ENCODE measurements at regions not wholly inside any gene's neighbourhood (a gene's known extent, or its start where the extent isn't known, plus 50 kb on each side); places are given as distances from the start of the nearest gene placed in this dataset.

DNA sequence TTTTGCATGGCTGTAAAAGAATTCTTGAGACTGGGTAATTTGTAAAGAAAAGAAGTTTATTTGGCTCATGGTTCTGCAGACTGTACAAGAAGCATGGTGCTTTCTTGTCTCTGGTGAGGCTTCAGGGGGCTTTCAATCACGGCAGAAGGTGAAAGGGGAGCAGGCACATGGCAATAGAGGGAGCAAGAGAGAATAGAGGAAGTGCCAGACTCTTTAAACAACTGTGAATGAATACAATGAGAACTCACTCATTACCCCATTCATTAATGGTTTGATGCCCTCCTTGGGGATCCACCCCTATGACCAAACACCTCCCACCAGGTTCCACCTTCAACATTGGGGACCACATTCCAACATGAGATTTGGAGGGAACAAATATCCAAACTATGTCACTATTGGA, 463.5 kb downstream of the MTX2 start:
- DNase-seq (ENCODE audit: low read depth) = no peak

DNA sequence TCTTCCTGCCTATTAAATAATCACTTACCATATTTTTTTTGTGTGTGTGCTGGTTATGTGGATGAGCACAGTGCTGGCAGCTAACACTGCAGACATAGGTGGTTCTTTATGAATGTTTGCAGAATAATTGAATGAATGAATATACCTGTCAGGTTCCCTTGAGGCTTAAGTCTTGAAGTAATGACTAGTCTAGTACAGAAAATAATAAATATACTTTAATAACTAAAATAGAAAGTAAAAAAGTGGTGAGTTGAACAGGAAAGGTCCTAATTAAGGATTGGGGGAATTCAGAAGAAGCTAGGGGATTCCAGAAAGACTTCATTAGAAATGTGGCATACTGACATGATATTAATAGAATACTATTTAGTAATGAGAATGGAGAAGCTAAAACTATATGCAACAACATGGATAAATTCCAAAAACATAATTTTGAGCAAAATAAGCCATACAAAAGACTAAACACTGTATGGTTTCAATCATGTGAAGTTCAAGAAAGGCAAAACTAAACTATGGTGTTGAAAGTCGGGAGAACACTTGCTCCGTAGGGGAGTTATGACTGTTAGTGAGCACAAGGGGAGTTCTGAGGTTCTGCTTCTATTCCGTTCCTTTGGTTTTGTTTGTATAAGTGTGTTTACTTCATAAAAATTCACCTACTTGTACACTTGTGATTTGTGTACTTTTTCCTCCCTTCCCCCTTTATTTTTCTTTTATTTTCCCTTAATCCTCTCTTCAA, 464.6 kb downstream of the MTX2 start:
- DNase-seq (ENCODE audit: low read depth) = no peak

DNA sequence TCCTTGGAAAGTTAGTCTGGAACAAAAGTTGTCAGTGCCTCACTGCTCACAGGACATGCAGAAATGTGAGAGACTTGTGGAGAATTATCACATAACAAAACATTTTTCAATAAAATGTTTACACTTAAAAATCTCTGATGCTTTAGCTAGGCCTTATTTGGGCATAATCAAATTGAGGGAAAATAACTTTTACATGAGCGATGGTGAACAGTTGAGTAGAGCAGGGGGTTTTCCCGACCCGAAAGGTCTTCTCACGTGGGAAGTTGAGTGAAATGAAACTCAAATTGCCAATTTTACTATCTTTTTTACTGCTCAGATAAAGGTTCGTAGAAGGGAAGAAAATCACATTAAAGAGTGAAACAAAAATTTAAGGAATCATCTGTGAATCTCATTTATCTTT, 465.6 kb downstream of the MTX2 start:
- no peak for DNase-seq (ENCODE audit: low read depth)

DNA sequence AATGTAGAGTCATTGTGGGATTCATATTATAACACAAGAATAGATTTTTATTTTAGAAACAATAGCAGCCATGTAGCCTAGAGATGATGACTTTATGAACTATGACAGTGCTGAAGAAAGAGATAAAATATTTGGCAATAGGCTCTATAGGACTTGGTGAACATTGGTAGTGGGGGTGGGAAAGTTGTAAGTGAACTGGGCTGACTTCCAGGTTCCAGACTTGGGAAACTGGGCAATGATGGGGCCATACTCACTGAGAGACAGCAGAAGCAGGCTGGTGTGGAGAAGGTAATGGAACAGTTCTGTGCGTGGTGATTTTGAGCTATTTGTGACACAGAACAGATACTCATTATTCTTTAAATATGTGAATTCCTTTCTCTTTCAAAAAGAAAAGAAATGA, 470.3 kb upstream of the HNRNPA3 start:
- DNase-seq (ENCODE audit: low read depth) = no peak

DNA sequence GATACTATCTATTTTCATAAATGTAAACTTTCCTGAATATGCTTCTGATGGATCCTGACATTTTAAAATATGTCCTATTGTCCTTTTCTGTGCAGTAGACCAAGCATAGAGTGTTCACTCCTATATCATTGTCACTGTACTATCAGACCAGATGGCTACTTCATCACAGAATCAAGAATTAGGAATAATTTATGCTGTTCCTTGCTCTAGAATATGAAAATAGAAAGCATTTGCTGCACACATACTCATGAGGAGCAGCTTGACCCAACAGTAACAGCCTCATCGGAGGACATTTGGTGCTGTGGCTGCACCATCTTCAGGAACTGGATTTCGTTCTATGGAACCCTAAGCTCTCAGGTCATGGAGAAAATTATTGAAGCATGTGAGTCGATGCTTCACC, 468.9 kb upstream of the HNRNPA3 start:
- no peak for DNase-seq (ENCODE audit: low read depth)

DNA sequence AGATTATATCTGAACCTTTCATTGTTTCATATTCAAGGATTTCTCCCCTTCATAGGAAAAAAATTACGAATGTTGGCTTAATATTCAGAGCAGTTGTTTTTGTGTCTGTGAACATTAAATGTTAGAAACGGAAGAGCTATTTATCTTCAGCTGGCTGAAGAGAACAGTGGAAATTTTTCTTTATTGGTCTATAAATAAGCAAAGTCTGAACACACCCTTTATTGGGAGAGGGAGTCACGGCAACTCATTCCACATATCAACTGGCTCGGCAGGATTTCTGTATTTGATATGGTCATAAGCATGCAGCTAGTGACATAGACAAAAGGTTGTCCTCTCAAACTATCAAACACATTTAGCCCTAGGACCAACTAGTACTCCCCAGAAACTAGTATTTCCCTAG, 468.4 kb upstream of the HNRNPA3 start:
- no peak for DNase-seq (ENCODE audit: low read depth)

DNA sequence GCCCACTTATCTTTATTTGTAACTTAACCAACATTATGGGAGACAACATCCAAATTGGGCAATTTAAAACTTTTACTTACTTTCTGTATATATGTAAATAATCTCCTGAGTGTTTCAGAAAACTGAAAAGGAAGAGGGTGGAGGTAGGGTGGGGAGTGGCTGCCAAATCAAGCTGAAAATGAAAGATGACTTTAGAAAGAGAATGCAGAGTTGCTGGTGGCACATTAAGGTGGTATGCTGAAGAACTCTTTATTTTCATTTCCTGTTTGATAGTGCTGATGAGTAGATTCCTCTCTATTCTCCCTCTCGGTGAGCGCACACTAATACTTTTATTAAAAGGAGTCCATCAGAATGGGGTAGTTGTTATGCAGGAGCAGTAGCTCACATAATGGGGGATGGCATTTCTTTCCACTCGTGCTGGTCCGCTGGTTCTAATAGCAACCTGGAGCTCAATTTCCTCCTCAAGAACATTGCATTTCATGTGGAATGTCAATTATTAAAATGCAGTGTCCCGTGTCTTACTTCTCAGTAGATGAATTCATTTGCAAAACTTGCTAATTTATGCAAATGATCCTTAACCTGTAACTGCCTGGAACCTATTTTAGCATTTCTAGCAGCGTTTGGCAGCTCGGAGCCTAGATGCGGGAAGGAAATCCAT, 466.9 kb upstream of the HNRNPA3 start:
- no peak for DNase-seq (ENCODE audit: low read depth)

DNA sequence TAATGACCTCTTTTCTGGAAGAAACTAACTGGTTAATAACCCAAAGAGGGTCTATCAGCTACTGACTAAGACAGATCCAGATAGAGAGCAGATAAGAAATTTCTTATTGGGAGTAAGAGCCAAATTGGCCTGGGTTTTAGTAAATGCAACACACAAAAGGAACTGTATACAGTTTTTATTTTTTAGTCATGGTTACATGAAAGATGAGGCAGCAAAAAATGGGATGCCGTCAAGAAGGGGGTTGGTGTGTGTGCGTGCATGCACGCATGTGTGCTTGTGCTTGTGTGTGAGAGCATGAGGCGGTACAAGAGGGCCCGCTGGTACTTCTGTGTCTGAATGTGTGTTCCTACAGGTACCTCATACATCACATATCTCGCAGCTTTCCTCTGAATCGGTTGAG, 466.2 kb upstream of the HNRNPA3 start:
- DNase-seq (ENCODE audit: low read depth) = no peak

DNA sequence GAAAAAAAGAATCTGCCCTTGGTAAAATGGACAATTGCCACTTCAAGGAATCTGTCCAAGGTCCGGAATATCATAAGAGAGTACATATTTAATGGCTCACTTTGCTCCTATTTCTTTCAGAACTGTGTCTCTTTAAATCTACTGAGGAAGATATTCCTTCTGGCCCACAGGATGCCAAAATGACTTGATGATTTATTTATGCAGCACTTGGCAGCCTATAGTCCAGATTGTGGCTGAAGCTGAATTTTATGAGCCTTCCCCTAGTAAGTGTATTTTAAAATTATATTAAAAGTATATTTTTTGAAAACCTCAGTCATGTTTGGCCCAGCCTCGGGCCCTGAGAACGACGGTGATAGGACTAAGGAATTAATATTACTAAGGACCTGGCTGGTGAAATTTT, 465.1 kb upstream of the HNRNPA3 start:
- DNase-seq (ENCODE audit: low read depth) = no peak

DNA sequence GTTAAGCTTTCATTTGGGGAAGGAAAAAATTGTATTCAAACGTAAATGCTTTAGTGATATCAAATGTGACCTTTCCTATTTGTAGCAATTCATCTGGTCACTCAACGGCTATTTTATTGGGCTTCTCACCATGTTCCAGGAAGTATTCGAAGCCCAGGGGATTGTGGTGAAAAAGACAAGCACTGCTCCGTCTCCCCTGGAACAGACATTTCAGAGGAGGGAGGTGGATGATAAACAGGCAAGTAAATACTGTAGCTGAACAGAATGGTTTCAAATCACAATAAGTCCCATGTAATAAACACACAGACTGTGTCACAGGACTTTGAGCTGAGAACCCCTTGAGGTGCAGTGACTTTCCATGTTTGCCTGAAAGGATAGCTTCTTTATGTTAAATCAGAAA, 464.7 kb upstream of the HNRNPA3 start:
- no peak for DNase-seq (ENCODE audit: low read depth)

DNA sequence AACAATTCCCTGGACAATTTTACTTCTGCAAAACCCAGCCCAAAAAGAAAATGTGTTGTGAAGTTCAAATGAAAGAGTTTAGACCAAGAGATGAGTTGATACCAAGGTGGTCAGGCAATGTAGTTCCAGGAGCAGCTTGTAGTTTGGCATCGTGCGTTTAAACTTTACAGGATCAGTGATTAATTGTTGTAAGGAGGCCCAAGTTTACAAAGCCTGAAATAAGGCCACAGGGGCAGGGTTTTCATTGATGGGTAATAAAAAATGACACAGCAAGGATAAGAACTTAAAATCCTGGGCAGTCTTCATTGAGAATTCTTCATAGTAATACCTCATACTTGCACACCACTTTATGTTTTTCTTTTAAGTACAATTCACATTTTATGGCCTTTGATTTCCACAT, 463.9 kb upstream of the HNRNPA3 start:
- DNase-seq (ENCODE audit: low read depth) = no peak

DNA sequence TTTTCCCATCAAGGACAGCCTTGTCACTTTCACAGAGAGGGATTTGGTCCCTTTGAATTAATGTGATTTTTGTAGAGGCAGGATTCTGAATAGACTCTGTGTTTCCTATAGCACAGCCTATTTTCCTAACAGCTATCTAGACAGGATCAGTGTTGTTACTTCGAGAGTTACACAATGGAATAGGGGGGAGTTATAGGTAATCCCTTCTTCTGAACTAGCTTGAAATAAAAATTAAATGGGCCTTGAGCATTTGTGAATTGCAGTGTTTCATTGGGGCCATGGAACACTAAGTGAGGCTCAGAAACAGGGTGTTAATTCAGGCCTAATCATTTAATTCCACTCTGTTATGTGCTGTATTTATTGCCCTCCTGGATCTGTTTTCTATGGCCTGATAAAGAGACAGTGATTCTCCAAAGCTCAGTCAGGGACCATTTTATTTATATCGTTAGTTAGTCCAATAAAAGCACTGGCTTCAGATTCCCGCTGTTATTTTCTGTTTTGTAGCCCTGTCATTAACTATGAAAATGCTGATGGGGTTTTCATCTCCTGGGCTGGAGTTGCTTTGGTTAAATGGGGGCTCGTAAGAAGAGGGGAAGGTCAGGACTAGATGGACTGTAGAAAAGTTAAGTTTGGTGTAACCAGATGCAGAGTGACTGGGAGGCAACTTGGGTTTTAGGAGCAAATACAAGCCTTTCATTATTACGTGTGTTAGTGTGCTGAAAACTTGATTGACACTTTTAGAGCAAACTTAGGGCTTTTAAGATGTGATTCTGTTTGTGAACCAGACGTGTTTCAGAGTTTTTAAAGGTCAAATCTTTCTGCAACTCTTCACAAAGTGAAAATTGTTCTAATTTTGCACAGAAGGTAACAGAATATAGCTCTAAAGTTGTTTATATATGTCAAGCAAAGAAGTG, 461.0 kb upstream of the HNRNPA3 start:
- DNase-seq (ENCODE audit: low read depth) = no peak

DNA sequence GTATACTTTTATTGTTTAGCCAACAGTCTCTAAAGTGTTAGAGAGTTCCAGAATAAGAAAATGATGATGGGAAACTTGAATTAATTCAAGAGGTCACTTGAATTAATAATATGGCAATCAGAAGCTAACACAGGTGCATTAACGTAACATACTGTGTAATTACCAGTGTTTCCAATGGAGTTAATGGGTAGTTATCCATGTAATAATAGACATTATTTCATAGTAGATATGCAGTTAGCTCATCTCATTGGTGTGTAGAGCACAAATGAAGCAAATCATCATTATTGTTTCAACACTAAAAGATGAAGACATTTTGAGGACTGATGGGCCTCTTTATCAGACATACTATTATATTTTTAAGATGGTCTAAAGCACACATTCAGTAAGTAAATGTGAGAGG, 460.3 kb upstream of the HNRNPA3 start:
- DNase-seq (ENCODE audit: low read depth) = no peak

DNA sequence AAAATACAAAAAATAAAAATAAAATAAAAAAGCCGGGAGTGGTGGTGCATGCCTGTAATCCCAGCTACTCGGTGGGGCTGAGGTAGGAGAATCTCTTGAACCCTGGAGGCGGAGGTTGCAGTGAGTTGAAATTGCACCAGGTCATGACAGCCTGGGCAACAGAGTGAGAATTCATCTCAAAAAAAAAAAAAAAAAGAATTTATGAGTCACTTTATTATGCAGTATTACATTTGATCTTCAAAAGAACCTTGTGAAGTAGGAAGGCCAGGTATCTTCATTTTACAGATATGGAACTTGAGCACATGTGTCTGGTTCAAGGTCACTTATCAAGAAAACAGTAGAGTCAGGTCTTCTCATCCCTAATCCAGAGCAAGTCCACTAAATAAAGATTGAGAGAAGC, 459.4 kb upstream of the HNRNPA3 start:
- DNase-seq (ENCODE audit: low read depth) = no peak

DNA sequence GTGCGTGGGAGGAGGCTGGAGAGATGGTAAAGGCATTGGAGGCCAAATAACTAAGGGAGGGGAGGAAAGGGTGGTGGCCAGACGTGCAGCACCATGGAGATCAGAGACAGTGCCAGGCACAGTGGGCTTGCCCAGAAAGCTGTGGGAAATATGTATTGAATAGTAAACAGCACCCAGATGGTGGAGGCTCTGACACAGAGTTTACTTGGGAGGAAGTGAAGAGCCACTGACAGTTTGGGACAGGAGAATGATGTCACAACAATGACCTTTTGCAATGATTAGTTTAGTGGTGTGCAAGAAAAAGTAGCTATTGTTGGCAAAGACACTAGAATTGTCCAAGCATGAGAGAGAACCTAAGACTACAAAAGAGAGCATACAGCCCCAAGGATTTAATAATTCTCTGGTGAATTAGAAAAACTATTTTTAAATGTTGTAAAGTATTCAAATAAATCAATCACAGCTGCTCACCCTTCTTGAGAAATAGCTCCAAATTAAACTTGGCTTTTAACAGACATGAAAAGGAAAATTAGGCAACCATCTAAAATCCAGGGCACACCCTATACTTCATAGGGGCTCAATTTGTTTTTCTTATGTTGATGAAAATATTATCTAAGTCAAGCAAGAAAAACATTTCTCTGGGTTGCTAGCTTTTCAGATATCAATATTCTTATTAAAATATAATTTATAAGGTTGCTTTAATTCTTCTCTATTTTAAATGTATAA, 458.7 kb upstream of the HNRNPA3 start:
- no peak for DNase-seq (ENCODE audit: low read depth)

DNA sequence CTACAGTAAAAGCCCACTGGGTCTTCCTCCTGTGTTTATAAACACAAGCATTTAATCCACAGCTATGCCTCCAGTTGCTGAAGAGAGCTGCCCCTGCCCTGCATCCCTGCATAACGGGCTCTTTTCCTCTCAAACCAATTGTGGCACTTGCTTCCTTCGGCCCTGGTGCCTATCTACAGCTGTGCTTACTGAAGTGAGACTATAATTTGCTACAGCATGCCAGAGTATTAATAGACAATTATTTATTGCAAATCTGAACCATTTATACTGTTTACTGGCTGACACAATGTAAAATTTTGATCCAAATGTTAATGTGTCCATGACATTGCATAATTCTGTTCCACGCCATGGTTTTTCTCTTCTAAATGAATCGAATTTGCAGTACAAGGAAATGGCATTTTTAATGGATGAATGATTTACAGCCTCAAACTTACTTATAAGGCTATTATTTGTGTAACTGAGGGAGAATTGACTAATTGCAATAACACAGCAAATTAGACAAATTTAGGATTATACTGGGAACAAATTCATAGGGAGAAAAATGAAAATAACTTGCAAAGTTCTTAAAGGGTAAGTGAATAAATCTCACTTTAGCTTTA, 457.0 kb upstream of the HNRNPA3 start:
- DNase-seq (ENCODE audit: low read depth) = no peak

DNA sequence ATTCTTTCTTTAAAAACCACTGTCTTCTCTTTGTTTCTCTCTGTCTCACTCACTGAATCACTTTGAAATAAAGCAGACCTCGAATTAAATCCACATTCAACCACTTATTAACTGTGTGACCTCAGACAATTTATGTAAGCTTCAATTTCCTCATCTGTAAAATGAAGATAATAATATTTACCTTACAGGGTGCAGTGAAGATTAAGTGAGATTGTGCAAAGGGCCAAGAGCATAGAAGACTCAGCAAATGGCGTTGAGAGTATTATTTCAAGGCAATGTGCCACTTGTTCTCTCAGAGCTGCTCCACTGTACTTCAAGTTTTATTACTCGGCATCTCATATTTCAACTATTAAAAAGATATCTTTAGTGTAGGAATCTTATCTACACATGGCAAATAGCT, 454.2 kb upstream of the HNRNPA3 start:
- DNase-seq (ENCODE audit: low read depth) = no peak

DNA sequence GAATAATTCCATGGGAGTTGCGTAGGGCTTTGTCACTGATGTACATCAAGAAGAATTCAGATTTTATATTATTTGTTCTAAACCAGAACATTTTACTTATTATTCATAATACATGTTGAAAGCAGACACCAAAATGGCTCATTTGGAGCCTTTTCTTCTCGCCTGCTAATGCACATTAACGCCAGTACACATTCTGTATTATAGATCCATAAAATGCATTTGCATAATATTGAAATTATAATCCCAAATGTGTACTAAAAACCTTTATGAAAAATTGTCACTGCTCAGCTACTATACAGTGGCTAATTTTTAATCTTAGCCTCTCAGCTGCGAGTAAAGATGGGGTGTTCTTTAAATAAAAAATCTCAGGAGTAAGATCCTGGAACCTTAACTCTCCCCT, 452.2 kb upstream of the HNRNPA3 start:
- no peak for DNase-seq (ENCODE audit: low read depth)

DNA sequence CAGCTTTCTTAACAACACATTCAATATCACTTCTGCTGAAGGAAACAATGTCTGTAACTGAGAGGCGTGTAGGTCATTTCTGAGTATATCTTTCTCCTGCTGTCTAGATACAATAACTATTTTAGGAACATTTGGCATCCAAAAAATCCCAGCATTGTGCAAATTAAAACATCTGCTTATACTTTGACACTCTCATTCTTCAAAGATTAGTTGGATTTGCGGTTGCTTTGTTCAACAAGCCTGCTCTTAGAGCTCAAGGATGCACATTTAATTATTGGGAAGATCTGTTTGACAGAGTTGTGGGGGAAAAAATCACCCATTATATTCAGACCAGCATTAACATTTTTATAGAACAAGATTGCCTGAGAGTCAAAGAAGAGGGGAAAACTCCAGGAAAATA, 449.5 kb upstream of the HNRNPA3 start:
- no peak for DNase-seq (ENCODE audit: low read depth)

DNA sequence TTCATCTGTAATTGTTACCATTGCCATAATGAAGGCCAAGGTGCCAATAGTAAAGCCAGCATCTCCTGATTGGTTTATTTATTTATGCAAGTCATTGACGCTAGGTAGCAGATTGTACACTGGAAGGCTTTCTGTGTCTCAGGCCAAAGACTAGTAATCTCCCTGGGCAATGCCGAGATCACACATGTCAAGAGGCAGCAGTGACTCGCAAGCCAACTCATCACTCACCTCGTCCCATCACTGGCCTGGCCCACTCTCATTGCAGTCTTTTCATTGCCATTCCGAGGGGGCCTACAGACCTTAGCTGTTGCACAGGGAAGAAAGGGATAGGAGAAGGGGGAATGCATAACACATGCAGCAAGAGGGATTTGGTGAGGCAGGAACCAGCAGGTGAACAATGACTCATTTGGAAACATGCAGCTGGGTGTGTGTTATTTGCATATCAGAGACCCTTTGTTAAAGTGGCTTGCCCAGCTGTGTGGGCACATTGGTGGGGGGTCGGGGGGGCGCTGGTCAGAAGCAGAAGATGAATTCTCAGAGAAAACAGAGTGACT, 448.7 kb upstream of the HNRNPA3 start:
- no peak for DNase-seq (ENCODE audit: low read depth)

DNA sequence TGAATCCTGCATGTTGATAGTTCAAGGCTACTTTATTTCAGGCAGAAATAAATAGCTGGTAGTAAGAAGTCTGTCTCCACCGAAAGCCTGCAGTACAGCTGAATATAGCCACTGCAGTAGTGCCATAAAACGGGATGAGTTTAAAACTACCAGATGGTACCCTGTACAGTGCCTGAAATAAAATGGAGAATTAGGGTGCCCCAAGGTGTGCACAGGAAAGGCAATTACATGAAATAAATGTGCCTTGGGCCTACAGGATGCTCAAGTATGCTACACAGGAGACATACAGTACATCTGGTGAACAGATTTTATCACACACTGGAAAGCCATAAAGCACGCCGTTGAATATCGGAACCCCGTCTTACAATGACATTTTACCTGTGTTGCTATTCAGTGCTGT, 447.7 kb upstream of the HNRNPA3 start:
- DNase-seq (ENCODE audit: low read depth) = no peak

DNA sequence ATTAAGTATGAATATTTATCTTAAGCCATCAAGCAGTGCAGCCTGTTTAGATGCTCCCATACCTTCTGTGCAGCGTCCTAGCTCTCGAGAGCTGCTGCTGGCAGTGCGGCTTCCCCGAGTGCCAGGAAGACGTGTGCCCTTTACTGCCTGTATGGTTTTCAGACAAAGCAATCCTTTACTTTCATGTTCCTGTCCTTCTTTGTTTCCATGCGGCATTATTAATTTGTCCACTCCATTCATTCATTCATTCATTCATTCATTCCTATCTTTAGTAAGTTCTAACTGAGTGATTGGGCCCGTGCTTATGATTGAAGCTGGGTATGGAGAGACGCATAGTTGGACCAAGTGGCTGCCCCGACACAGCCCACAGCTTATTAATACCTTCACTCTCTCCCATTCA, 446.6 kb upstream of the HNRNPA3 start:
- no peak for DNase-seq (ENCODE audit: low read depth)

Data from iris pigment epithelial cell (primary cell).